ENCODE measurements at regions not wholly inside any gene's neighbourhood (a gene's known extent, or its start where the extent isn't known, plus 50 kb on each side); places are given as distances from the start of the nearest gene placed in this dataset.

GRCh38 chr4:135672202-135672601 lies 1470.6 kb upstream of the PABPC4L start:
- RAD21 ChIA-PET (ENCODE audit: unreplicated experiment): no interaction called here

DNA sequence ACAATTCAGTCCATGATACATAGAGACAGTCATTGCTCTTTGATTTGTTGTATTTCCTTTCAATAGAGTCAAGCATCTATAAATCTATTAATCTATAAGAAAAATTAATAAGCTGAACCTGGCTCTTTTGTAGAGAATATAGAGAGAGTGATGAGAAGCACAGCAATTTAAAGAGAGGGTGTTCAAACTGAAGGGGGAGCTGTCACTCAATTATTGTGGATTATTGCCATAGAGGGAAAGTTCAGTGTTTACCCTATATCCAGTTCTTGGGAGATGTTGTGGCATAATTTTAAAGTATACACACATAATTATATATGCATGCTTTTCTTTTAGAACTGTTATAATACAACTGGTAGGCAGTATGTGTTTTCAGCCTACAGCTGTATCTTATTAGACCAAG lies 1469.0 kb upstream of the PABPC4L start:
- no peaks in the 10 kb centered on the region for H3K27me3 ChIP-seq (replicated peaks in 1 of 2; ENCODE audit: control insufficient read depth in 2 of 2, insufficient read depth in 2 of 2, low read length in 1 of 2)
- RAD21 ChIA-PET (ENCODE audit: unreplicated experiment): no interaction called here
- no peak for TF ChIP-seq SMAD1 (IDR thresholded peaks at IDR 0.05; ENCODE audit: low read depth, partially characterized antibody)
- TF ChIP-seq YY1 (IDR thresholded peaks at IDR 0.05; ENCODE audit: low read depth, low read length): no peak
- TF ChIP-seq KLF5 (IDR thresholded peaks at IDR 0.05; ENCODE audit: partially characterized antibody): no peak
- TF ChIP-seq CHD2 (IDR thresholded peaks at IDR 0.05; ENCODE audit: borderline replicate concordance, low read depth, low read length): no peak
- no peak for TF ChIP-seq RAD21 (IDR thresholded peaks at IDR 0.05; ENCODE audit: insufficient read depth, low read depth, low read length)
- no peak for TF ChIP-seq MTA2 (IDR thresholded peaks at IDR 0.05; ENCODE audit: low read depth)
- no peak for TF ChIP-seq SMC3 (IDR thresholded peaks at IDR 0.05; ENCODE audit: borderline replicate concordance, low read length)
- no peak for ATAC-seq
- no peaks in the 10 kb centered on the region for H3K36me3 ChIP-seq (ENCODE audit: control insufficient read depth in 2 of 2, insufficient read depth in 2 of 2, low read length in 1 of 2)
- H3K4me1 ChIP-seq (ENCODE audit: control insufficient read depth, insufficient read depth, low read length): no peaks in the 10 kb centered on the region
- no peaks in the 10 kb centered on the region for H4K20me1 ChIP-seq (ENCODE audit: control insufficient read depth, insufficient read depth)
- no peak overlapping the region for H2AFZ ChIP-seq (ENCODE audit: control insufficient read depth, low read depth, low read length)
- no peak overlapping the region for H3K4me2 ChIP-seq (ENCODE audit: control insufficient read depth, insufficient read depth)
- H3K9ac ChIP-seq (ENCODE audit: control insufficient read depth, insufficient read depth, low read length): no peak overlapping the region
- H3K27ac ChIP-seq (ENCODE audit: control insufficient read depth, insufficient read depth): no peak overlapping the region
- DNase-seq (ENCODE audit: low read depth, low spot score): no peak
- H3K79me2 ChIP-seq (ENCODE audit: control insufficient read depth, insufficient read depth, low read length): no peaks in the 10 kb centered on the region
- intact Hi-C loops (cut with micrococcal nuclease; ENCODE audit: unreplicated experiment): no loop called here
- FAIRE-seq: no peak
- H3K4me3 ChIP-seq: no peak overlapping the region
- in situ Hi-C loops (cut with MboI): no loop called here
- SMC1A ChIA-PET (ENCODE audit: uncharacterized antibody, unreplicated experiment): no interaction called here
- CTCF ChIA-PET: interaction anchor here (0.8 to 1.4 kb wide), 3 partner anchors 12 to 1194 kb away, joined by 3 to 5 read pairs (median 3); no protein-coding TSS in a partner anchor
- BruUV-seq (replicated peaks): no TSS peak
- POLR2A ChIA-PET: no interaction called here
- H3K9me3 ChIP-seq (replicated peaks; ENCODE audit: control insufficient read depth, insufficient read depth, low read length): no peaks in the 10 kb centered on the region

More at GRCh38 chr4:135672202-135672601, 1470.6 kb upstream of the PABPC4L start:
- TF ChIP-seq MYC (IDR thresholded peaks at IDR 0.05; ENCODE audit: insufficient read depth, insufficient read length, insufficient replicate concordance, low read length, severe bottlenecking) (no peak), ELK1 (IDR thresholded peaks at IDR 0.05; ENCODE audit: low read depth, low read length) (no peak), PAX5 (IDR thresholded peaks at IDR 0.05; ENCODE audit: borderline replicate concordance, low read depth, low read length) (no peak), ESRRA (IDR thresholded peaks at IDR 0.05; ENCODE audit: low read length) (no peak), NFIC (IDR thresholded peaks at IDR 0.05; ENCODE audit: low read depth, low read length) (no peak), MEF2A (IDR thresholded peaks at IDR 0.05; ENCODE audit: insufficient read depth, low read depth, low read length) (no peak)
- Histone ChIP-seq H3K27me3 (replicated peaks in 1 of 2; ENCODE audit: control insufficient read depth in 2 of 2, insufficient read depth in 2 of 2, low read length in 1 of 2) (no peaks in the 10 kb centered on the region), H3K4me3 (no peak overlapping the region), H3K4me2 (ENCODE audit: control insufficient read depth, insufficient read depth) (no peak overlapping the region), H3K79me2 (ENCODE audit: control insufficient read depth, insufficient read depth, low read length) (no peaks in the 10 kb centered on the region), H3K9me3 (replicated peaks; ENCODE audit: control insufficient read depth, insufficient read depth, low read length) (no peaks in the 10 kb centered on the region), H4K20me1 (ENCODE audit: control insufficient read depth, insufficient read depth) (no peaks in the 10 kb centered on the region), H3K36me3 (ENCODE audit: control insufficient read depth in 2 of 2, insufficient read depth in 2 of 2, low read length in 1 of 2) (no peaks in the 10 kb centered on the region), H2AFZ (ENCODE audit: control insufficient read depth, low read depth, low read length) (no peak overlapping the region), H3K27ac (ENCODE audit: control insufficient read depth, insufficient read depth) (no peak overlapping the region), H3K4me1 (ENCODE audit: control insufficient read depth, insufficient read depth, low read length) (no peaks in the 10 kb centered on the region), H3K9ac (ENCODE audit: control insufficient read depth, insufficient read depth, low read length) (no peak overlapping the region)
- intact Hi-C loops (cut with micrococcal nuclease; ENCODE audit: unreplicated experiment) (no loop called here), in situ Hi-C loops (cut with MboI) (no loop called here)
- FAIRE-seq (no peak), ATAC-seq (no peak), DNase-seq (ENCODE audit: low read depth, low spot score) (no peak)
- POLR2A ChIA-PET: no interaction called here
- no TSS peak for BruUV-seq (replicated peaks)
- SMC1A ChIA-PET (ENCODE audit: uncharacterized antibody, unreplicated experiment): no interaction called here
- CTCF ChIA-PET: no interaction called here
- WGBS (ENCODE audit: insufficient coverage, insufficient replicate concordance, low lambda C conversion rate, missing lambda C conversion rate): 57% methylated on average over 2 of the region's 2 CpGs
